K562 (cell line): ENCODE measurements at regions not wholly inside any gene's neighbourhood (a gene's known extent, or its start where the extent isn't known, plus 50 kb on each side); places are given as distances from the start of the nearest gene placed in this dataset.
A peak's percentile ranks its signal among the peaks of the same experiment; 100 is the strongest.

Source experiments
- ATAC-seq: fragments of 200-7000 bp; cut with Tn5 transposase; 3 replicates; pipeline ENCODE4 v1.9.1; 2020; ENCODE audit warnings: moderate library complexity
- BruUV-seq: library from RNA; stranded (reverse); fragments of 400-500 nt; replicated peaks from 2 replicates; lab custom pipeline; 2021; lab: Mats Ljungman, UMichigan
- CTCF ChIA-PET: fragments of 300-600 bp; formaldehyde crosslinking; extraction: SDS; loops from one replicate; lab custom pipeline; 2021; ENCODE audit warnings: low intra/inter-chr PET ratio; lab: Yijun Ruan, JAX
- POLR2A ChIA-PET: fragments of 300-600, 350-650 bp; sonication (Branson Sonifier 250); formaldehyde crosslinking; extraction: SDS; loops from one replicate; lab custom pipeline; 2021; ENCODE audit warnings: antibody characterized with exemption, inconsistent platforms; lab: Yijun Ruan, JAX
- DNase-seq, 4 experiments: peaks; one replicate each; pipeline versions ENCODE4 v3.0.0 to v3.0.0-alpha.2; 2011 to 2018; ENCODE audit warnings: low spot score in 3 of 4, mixed read lengths in 3 of 4; ENCODE audit errors: extremely low read depth in 1 of 4
- FAIRE-seq: peaks from 2 replicates; lab custom pipeline; 2011; peaks lifted over from hg19 to GRCh38; lab: Jason Lieb, UNC
- H2AFZ ChIP-seq: 2 replicates; pipeline ENCODE4 v1.6.0; 2011; ENCODE audit warnings: low read depth, low read length, control low read depth, inconsistent platforms
- H3K27ac ChIP-seq: fragments of 200-600 bp; 3 replicates; pipeline ENCODE4 v1.8.0; 2011; ENCODE audit warnings: low read depth, mild to moderate bottlenecking, control low read depth, inconsistent platforms, low read length, moderate library complexity, mixed read lengths; ENCODE audit errors: extremely low read depth
- H3K27me3 ChIP-seq, 2 experiments: fragments of 300-600 bp in 1 of 2; 2 replicates in 1 of 2; 3 replicates in 1 of 2; pipeline versions ENCODE4 v1.6.0 to v1.8.0; 2011; ENCODE audit warnings: inconsistent platforms in 2 of 2, low read length in 2 of 2, mild to moderate bottlenecking in 1 of 2, mixed read lengths in 1 of 2, moderate library complexity in 1 of 2; ENCODE audit not compliant: control insufficient read depth in 2 of 2, insufficient read depth in 2 of 2
- H3K36me3 ChIP-seq: fragments of 300-600 bp; 3 replicates; pipeline ENCODE4 v1.8.0; 2011; ENCODE audit warnings: mild to moderate bottlenecking, low read length, inconsistent platforms; ENCODE audit not compliant: control insufficient read depth, insufficient read depth
- H3K4me1 ChIP-seq, 2 experiments: fragments of 200-600 bp in 1 of 2; replicated peaks in 1 of 2; 2 replicates in 1 of 2; 3 replicates in 1 of 2; pipeline versions ENCODE4 v1.5.1 to v1.8.0; 2011; ENCODE audit warnings: inconsistent platforms in 2 of 2, low read length in 2 of 2, mild to moderate bottlenecking in 1 of 2, mixed read lengths in 1 of 2, moderate library complexity in 1 of 2; ENCODE audit not compliant: control insufficient read depth in 2 of 2, insufficient read depth in 2 of 2
- H3K4me2 ChIP-seq: 2 replicates; pipeline ENCODE4 v1.6.1; 2011; ENCODE audit warnings: low read length, control low read depth, inconsistent platforms, mixed read lengths; ENCODE audit not compliant: insufficient read depth
- H3K4me3 ChIP-seq: fragments of 200-600 bp; sonication (generic), shearing (Covaris generic); 2 replicates; pipeline ENCODE4 v1.5.1; 2016; ENCODE audit warnings: control low read depth, inconsistent platforms
- H3K79me2 ChIP-seq: fragments of 200-600 bp; 3 replicates; pipeline ENCODE4 v1.8.0; 2011; ENCODE audit warnings: low read length, inconsistent platforms; ENCODE audit not compliant: control insufficient read depth, insufficient read depth
- H3K9ac ChIP-seq, 2 experiments: 2 replicates each; pipeline versions ENCODE4 v1.6.0 to v1.6.1; 2011; ENCODE audit warnings: low read depth in 2 of 2, low read length in 2 of 2, control low read depth in 1 of 2, inconsistent platforms in 1 of 2, mild to moderate bottlenecking in 1 of 2, mixed read lengths in 1 of 2; ENCODE audit not compliant: insufficient read depth in 1 of 2
- H3K9me1 ChIP-seq: one replicate; pipeline ENCODE4 v1.6.0; 2011; ENCODE audit warnings: inconsistent platforms, mild to moderate bottlenecking, low read length, moderate library complexity; ENCODE audit not compliant: control insufficient read depth, insufficient read depth
- H3K9me3 ChIP-seq: replicated peaks from 2 replicates; pipeline ENCODE4 v1.5.1; 2011; ENCODE audit warnings: low read depth, low read length, inconsistent platforms; ENCODE audit not compliant: control insufficient read depth, insufficient read depth
- H4K20me1 ChIP-seq: replicated peaks from 2 replicates; pipeline ENCODE4 v1.6.1; 2011; ENCODE audit warnings: low read length, inconsistent platforms, mixed read lengths; ENCODE audit not compliant: control insufficient read depth, insufficient read depth
- COPS2 ChIP-seq: fragments of 450-650 bp; conservative IDR thresholded peaks from 2 replicates; pipeline ENCODE4 v1.6.1; 2016; ENCODE audit warnings: mild to moderate bottlenecking, moderate library complexity
- FOXA1 ChIP-seq: fragments of 450-650 bp; IDR thresholded peaks from 2 replicates; pipeline ENCODE4 v1.6.1; 2016; ENCODE audit warnings: mild to moderate bottlenecking, borderline replicate concordance
- GABPA ChIP-seq: fragments of 200-800 bp; sonication (Bioruptor generic); conservative IDR thresholded peaks from 2 replicates; pipeline ENCODE4 v1.6.1; 2016; ENCODE audit warnings: low read depth, missing genetic modification characterization, missing compliant biosample characterization
- GATAD2B ChIP-seq: fragments of 450-650 bp; IDR thresholded peaks from 2 replicates; pipeline ENCODE4 v1.6.1; 2017; ENCODE audit warnings: mild to moderate bottlenecking, borderline replicate concordance
- HMGN3 ChIP-seq: IDR thresholded peaks from 2 replicates; pipeline ENCODE4 v1.6.1; 2011; ENCODE audit warnings: borderline replicate concordance, low read depth, mild to moderate bottlenecking, mixed read lengths, low read length; ENCODE audit not compliant: insufficient read length; ENCODE audit errors: extremely low read depth
- HNRNPH1 ChIP-seq: fragments of 200-400 bp; formaldehyde crosslinking; optimal IDR thresholded peaks from 2 replicates; pipeline ENCODE3; 2017; ENCODE audit warnings: low read depth, mild to moderate bottlenecking, low read length, moderate library complexity
- JUNB ChIP-seq: fragments of 450-650 bp; formaldehyde crosslinking; conservative IDR thresholded peaks from 2 replicates; pipeline ENCODE4 v1.4.0; 2020; ENCODE audit warnings: mild to moderate bottlenecking
- MAFF ChIP-seq: IDR thresholded peaks from 2 replicates; pipeline ENCODE4 v1.6.1; 2012; ENCODE audit warnings: low read length, improper control_type of control experiment
- NCOA4 ChIP-seq: fragments of 450-650 bp; IDR thresholded peaks from 2 replicates; pipeline ENCODE4 v1.6.1; 2018; ENCODE audit warnings: mild to moderate bottlenecking; ENCODE audit not compliant: partially characterized antibody
- SMAD3 ChIP-seq: fragments of 450-650 bp; formaldehyde crosslinking; conservative IDR thresholded peaks from 2 replicates; pipeline ENCODE4 v1.4.0; 2020; ENCODE audit warnings: mild to moderate bottlenecking
- SNIP1 ChIP-seq: fragments of 450-650 bp; IDR thresholded peaks from 2 replicates; pipeline ENCODE4 v1.7.1; 2017; ENCODE audit warnings: low read depth, mild to moderate bottlenecking
- U2AF2 ChIP-seq: fragments of 200-400 bp; formaldehyde crosslinking; optimal IDR thresholded peaks from 2 replicates; pipeline ENCODE3; 2017; ENCODE audit warnings: low read depth, mild to moderate bottlenecking, low read length
- ZNF134 ChIP-seq: fragments of 250-450 bp; sonication (Bioruptor Pico); conservative IDR thresholded peaks from 2 replicates; pipeline ENCODE4 v1.4.0; 2020
- ZNF174 ChIP-seq: fragments of 250-450 bp; sonication (Bioruptor Pico); IDR thresholded peaks from 2 replicates; pipeline ENCODE4 v1.4.0; 2020; ENCODE audit warnings: mild to moderate bottlenecking
- ZNF79 ChIP-seq: fragments of 250-450 bp; sonication (Bioruptor Pico); IDR thresholded peaks from 2 replicates; pipeline ENCODE4 v1.4.0; 2020; ENCODE audit warnings: low read depth, mild to moderate bottlenecking, moderate library complexity
- WGBS: fragments of 100-300 bp; shearing (Covaris generic); methylation state at CpG from one replicate; pipeline ENCODE4 v1.1.6; 2016; ENCODE audit warnings: low coverage, mixed read lengths; ENCODE audit not compliant: insufficient coverage; ENCODE audit errors: missing lambda C conversion rate; 5-methylcytosine and 5-hydroxymethylcytosine counted together
- in situ Hi-C: fragments of 300-500 bp; cut with MboI; formaldehyde crosslinking; loops from 4 replicates; pipeline ENCODE4 v1.15.0; 2018; ENCODE audit warnings: inconsistent platforms, mixed read lengths
- intact Hi-C: fragments of 100-400 bp; cut with micrococcal nuclease; formaldehyde crosslinking; loops from 2 replicates; pipeline ENCODE4 v1.14.2; 2022
- TF ChIP-seq, protein P1 (sequence below): fragments of 250-450 bp; sonication (Bioruptor Pico); IDR thresholded peaks from 2 replicates; pipeline ENCODE4 v1.8.0; 2021; ENCODE audit warnings: moderate library complexity, mild to moderate bottlenecking, inconsistent platforms
- TF ChIP-seq, protein P2 (sequence below), 2 experiments: fragments of 450-650 bp in 1 of 2; IDR thresholded peaks; 2 replicates each; pipeline ENCODE4 v1.6.1; 2011 to 2017; ENCODE audit warnings: low read depth in 2 of 2, antibody characterized with exemption in 1 of 2, borderline replicate concordance in 1 of 2, low read length in 1 of 2, mild to moderate bottlenecking in 1 of 2, mixed read lengths in 1 of 2; ENCODE audit not compliant: control insufficient read depth in 1 of 2
- TF ChIP-seq, protein P3 (sequence below): fragments of 250-450 bp; sonication (Bioruptor Pico); IDR thresholded peaks from 2 replicates; pipeline ENCODE4 v1.5.0; 2021
- TF ChIP-seq, protein P4 (sequence below): fragments of 450-650 bp; formaldehyde crosslinking; IDR thresholded peaks from 2 replicates; pipeline ENCODE4 v1.4.0; 2022; ENCODE audit warnings: missing genetic modification characterization

DNA sequence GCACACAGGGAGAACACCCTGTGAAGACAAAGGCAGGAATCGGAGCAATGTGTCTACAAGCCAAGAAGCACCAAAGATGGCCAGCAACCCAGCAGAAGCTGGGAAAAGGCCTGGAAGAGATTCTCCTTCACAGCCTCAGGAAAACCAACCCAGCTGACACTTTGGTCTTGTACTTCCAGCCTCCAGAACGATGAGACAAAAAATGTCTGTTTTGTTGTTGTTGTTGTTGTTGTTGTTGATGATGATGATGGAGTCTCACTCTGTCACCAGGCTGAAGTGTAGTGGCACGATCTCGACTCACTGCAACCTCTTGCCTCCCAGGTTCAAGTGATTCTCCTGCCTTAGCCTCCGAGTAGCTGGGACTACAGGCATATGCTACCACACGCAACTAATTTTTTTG lies 157.3 kb downstream of the ETS2 start:
- ChIA-PET CTCF (no interaction called here), POLR2A (interaction anchor here (0.7 kb wide), 1 partner anchor 560 kb away, joined by 3 read pairs; no protein-coding TSS in a partner anchor)
- Histone ChIP-seq H3K79me2 (no peaks in the 10 kb centered on the region), H3K36me3 (no peaks in the 10 kb centered on the region), H3K9ac (no peak overlapping the region), H3K9me3 (no peaks in the 10 kb centered on the region), H4K20me1 (no peaks in the 10 kb centered on the region), H3K27me3 (no peaks in the 10 kb centered on the region), H3K4me3 (no peak overlapping the region), H3K9me1 (no peaks in the 10 kb centered on the region), H2AFZ (no peak overlapping the region), H3K4me1 (peaks cover 7 to 30% of the 10 kb centered on the region in 2 experiments; a peak in 4 of 5 replicates), H3K27ac (no peak overlapping the region), H3K4me2 (no peak overlapping the region)
- ATAC-seq (no peak), DNase-seq (no peak), FAIRE-seq (peak; percentile 35)
- no TSS peak for BruUV-seq
- WGBS, result 37% methylated on average over 6 of the region's 6 CpGs
- in situ Hi-C loops, result no loop called here
- intact Hi-C loops, result no loop called here
- TF ChIP-seq, protein P1, sequence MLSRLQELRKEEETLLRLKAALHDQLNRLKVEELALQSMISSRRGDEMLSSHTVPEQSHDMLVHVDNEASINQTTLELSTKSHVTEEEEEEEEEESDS (CRISPR knock-in tag), result no peak
- no peak for TF ChIP-seq HNRNPH1
- TF ChIP-seq SMAD3 (CRISPR knock-in tag), result no peak
- no peak for TF ChIP-seq MAFF
- TF ChIP-seq ZNF174 (CRISPR knock-in tag), result no peak
- TF ChIP-seq, protein P2, sequence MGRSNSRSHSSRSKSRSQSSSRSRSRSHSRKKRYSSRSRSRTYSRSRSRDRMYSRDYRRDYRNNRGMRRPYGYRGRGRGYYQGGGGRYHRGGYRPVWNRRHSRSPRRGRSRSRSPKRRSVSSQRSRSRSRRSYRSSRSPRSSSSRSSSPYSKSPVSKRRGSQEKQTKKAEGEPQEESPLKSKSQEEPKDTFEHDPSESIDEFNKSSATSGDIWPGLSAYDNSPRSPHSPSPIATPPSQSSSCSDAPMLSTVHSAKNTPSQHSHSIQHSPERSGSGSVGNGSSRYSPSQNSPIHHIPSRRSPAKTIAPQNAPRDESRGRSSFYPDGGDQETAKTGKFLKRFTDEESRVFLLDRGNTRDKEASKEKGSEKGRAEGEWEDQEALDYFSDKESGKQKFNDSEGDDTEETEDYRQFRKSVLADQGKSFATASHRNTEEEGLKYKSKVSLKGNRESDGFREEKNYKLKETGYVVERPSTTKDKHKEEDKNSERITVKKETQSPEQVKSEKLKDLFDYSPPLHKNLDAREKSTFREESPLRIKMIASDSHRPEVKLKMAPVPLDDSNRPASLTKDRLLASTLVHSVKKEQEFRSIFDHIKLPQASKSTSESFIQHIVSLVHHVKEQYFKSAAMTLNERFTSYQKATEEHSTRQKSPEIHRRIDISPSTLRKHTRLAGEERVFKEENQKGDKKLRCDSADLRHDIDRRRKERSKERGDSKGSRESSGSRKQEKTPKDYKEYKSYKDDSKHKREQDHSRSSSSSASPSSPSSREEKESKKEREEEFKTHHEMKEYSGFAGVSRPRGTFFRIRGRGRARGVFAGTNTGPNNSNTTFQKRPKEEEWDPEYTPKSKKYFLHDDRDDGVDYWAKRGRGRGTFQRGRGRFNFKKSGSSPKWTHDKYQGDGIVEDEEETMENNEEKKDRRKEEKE (IDR thresholded peaks at IDR 0.05; ENCODE audit: borderline replicate concordance in 1 of 2, control insufficient read depth in 1 of 2, low read depth in 2 of 2, low read length in 1 of 2), result no peak
- TF ChIP-seq U2AF2, result no peak
- TF ChIP-seq SNIP1, result no peak
- TF ChIP-seq COPS2, result no peak
- no peak for TF ChIP-seq ZNF134 (CRISPR knock-in tag)
- TF ChIP-seq, protein P3, sequence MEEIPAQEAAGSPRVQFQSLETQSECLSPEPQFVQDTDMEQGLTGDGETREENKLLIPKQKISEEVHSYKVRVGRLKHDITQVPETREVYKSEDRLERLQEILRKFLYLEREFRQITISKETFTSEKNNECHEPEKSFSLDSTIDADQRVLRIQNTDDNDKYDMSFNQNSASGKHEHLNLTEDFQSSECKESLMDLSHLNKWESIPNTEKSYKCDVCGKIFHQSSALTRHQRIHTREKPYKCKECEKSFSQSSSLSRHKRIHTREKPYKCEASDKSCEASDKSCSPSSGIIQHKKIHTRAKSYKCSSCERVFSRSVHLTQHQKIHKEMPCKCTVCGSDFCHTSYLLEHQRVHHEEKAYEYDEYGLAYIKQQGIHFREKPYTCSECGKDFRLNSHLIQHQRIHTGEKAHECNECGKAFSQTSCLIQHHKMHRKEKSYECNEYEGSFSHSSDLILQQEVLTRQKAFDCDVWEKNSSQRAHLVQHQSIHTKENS (CRISPR knock-in tag), result no peak
- no peak for TF ChIP-seq GATAD2B
- no peak for TF ChIP-seq GABPA (tag)
- TF ChIP-seq FOXA1, result no peak
- no peak for TF ChIP-seq NCOA4
- no peak for TF ChIP-seq JUNB (CRISPR knock-in tag)
- TF ChIP-seq, protein P4, sequence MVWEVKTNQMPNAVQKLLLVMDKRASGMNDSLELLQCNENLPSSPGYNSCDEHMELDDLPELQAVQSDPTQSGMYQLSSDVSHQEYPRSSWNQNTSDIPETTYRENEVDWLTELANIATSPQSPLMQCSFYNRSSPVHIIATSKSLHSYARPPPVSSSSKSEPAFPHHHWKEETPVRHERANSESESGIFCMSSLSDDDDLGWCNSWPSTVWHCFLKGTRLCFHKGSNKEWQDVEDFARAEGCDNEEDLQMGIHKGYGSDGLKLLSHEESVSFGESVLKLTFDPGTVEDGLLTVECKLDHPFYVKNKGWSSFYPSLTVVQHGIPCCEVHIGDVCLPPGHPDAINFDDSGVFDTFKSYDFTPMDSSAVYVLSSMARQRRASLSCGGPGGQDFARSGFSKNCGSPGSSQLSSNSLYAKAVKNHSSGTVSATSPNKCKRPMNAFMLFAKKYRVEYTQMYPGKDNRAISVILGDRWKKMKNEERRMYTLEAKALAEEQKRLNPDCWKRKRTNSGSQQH (CRISPR knock-in tag), result no peak
- TF ChIP-seq HMGN3, result no peak
- TF ChIP-seq ZNF79, result no peak
